HS-27A (cell line): ENCODE measurements at regions not wholly inside any gene's neighbourhood (a gene's known extent, or its start where the extent isn't known, plus 50 kb on each side); places are given as distances from the start of the nearest gene placed in this dataset.
"Not testable (repeated sequence)": the region's sequence is repeated elsewhere in the genome, so short reads cannot be mapped to it uniquely, and the experiment has no call there.

Experiments
- DNase-seq: peaks from one replicate; pipeline ENCODE4 v3.0.0-alpha.2; 2012; ENCODE audit warnings: low read depth, missing footprints

DNA sequence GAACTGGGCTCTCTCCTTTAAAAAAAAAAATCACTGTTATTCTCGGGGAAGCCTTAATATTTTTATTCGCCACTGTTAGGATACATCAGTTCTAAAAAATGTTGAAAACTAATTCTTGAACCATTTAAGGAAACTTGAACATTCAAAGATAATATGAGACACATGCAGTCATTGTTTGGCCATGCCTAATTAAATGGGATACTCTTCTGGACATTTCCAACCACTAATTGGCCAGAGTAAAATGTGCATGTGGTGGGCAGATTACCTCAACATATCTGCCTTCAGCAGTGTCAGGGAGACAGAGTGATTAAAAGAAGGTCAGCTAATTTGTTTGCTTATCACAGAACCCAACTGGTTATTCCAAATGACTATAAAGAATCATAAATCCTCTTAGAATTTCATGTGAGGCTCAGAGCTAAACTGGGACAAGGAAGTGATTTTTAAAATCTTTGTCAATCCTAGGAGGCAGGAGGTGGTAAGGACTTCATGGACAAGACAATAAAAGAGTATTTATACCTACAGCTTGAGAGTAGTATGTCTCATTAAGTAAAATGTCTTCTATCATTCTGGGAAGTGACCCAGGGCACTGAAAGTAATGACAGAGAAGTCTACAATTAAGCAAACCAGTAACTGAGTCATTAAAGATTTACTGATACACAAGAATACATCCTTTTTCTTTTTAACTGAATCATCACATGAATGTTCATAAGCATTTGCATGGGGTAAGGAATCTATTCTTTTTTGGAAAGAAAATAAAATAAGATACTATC is 242.9 kb upstream of the TRPM3 start:
- DNase-seq = no peak

DNA sequence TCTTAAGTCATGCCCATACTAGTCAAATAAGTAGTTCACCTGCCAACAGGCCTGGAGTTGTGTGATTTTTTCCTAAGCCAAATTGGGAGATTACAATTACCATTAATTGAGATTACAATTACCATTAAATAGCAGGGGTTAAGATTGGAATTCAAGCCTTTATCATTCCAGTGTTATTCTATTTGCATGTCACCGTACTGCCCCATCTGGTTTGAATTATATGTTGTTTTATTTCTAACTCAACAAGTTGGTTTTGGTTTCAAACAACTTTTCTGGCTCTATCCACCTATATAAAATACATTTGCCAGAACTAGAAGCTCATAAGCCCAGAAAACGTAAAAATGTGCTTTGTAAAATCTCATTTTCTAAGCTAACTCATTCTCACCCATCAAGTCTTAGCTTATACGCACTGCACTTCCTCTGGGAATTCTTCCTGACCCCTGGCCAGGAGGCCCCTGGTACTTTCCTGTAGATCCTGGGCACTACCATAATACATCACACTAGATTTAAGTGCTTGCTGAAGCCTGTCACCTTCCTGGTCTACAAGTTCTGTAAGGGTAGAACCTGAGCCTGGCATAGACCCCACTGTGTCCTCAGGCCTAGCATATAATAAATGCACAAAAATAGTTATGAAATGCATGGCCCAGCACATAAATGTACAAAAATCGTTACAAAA is 242.0 kb upstream of the TRPM3 start:
- no peak for DNase-seq

DNA sequence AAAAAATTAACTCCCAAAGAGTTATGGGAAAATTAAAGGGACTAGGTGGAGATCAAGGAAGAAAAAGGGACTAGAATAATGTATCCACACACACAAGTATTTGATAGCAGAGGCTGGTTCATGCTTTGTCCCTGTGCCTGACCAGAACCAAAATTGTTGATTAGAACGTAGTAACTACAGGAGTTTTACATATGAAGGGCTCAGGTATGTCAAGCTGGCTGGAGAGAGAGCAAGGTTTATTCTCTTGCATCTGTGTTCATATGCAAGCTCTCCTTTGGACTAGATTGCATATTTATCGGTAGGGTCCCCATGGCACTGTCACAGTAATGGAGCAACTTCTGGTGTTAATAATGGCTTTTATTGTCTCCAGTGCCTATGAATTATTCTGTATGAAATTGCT is 239.9 kb upstream of the TRPM3 start:
- no peak for DNase-seq

DNA sequence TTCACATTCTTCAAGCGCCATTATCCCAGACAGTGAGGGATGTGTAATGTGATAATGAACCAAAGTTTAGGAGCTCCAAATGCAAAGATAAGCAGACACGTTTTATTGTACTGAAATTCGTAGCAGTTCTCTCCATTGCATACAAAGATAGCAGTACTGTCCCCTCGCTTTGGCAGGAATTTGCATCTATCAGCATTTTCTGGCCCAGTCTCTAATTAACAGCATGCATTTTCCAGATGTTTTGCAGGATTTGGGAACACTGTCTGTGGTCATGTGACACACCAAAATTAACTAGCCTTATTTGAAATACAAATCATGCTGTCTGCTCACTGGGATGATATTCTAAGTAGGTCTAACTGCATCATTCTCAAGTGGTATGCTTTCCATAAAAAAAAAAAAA is 235.9 kb upstream of the TRPM3 start:
- no peak for DNase-seq

DNA sequence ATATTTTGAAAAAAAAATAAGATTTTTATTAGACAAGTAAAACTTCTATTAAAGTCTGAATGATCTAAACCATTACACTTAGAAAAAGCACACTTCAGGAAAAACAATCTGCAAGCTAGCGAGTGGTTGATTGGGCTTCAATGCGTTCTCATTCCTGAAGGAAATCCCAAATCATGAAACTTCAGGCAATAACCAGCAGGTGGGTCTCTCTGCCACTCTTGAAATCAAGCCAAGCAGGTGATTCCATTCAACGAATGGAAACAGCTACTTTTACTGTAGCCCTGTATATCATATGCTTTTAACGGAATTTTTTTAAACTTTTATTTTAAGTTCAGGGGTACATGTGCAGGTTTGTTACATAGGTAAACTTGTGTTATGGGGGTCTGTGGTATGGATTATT is 234.5 kb upstream of the TRPM3 start:
- no peak for DNase-seq

DNA sequence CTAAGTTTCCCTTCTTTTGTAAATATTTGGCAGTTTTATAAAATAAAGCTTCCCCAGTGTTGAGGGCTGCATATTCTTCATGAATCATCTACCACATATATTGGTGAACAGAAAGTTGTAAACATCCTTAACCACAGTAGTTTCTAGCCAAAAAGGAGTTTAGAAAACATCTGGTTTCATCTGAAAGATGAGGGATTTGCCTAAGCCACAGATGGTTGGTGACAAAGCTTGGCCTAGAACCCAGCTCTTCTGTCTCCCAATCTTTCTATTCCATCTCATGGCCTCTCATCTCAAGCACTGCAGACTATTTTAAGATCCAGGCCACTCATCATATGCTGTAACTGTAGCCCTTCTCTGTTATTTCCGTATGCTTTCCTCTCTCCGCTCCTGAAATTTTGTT is 232.3 kb upstream of the TRPM3 start:
- no peak for DNase-seq

DNA sequence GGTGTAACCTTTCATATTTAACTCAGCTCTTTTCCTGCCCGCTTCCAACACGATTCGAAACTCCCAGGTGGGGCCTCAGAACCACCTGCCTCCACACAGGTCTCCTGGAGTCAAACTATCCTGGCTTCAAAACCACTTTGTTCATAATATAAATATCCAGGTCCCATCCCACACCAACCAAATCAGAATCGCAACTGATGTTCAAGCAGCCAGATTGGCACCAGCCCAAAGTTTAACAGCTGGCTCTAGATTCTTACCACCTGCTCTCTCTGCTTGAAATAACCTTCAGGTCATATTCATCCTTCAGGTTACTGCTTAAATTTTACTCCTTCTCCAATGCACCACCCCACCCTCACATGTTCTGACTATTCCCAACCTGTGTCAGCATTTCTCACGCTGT is 231.4 kb upstream of the TRPM3 start:
- no peak for DNase-seq

DNA sequence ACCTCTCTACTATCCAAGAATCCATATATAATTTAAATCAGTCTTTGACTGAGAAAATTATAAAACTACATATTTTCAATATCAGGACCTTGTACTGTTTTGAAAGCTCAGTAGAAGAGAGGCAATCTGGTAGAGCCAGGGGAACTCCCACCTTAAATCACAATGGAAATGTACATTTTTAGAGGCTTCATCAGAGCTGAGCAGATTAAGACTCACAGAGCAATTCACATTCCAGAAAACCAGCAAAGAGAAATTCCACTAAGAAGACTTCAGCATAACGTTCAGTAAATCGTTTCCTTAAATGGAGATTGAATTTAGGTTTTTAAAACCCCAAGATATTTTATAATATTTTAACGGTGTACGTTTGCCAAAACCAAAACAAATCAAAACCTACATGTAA is 227.8 kb upstream of the TRPM3 start:
- peak; percentile 15 for DNase-seq

DNA sequence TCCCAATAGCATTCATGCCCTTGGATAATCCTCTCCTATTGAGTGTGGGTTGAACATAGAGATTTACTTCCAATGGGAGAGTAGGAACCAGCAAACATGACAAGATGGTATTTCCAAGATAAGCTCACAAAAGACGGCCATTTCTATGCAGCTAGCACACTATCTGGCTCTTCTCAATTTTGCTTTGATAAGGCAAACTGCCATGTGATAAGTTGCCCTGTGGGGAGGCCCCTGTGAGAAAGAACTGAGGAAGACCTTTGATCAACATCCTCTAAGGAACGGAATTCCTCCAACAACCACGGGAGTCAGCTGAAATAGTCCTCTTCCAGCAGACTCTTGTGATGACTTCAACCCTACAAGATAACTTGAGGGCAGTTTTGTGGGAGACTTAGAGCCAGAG is 211.9 kb upstream of the TRPM3 start:
- DNase-seq = no peak

DNA sequence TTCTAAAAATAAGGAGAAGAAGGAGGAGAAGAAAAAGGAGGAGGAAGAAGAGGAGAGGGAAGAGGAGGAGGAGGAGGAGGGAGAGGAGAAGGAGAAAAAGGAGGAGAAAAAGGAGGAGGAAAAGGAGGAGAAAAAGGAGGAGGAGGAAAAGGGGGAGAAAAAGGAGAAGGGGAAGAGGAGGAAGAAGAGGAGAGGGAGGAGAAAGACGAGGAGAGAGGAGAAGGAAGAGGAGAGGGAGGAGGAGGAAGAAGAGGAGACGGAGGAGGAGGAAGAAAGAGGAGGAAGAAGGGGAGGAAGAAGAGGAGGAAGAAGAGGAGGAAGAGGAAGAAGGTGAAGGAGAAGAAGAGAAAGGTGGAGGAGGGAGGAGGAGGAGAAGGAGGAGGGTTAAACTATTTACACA is 210.2 kb upstream of the TRPM3 start:
- no peak for DNase-seq

DNA sequence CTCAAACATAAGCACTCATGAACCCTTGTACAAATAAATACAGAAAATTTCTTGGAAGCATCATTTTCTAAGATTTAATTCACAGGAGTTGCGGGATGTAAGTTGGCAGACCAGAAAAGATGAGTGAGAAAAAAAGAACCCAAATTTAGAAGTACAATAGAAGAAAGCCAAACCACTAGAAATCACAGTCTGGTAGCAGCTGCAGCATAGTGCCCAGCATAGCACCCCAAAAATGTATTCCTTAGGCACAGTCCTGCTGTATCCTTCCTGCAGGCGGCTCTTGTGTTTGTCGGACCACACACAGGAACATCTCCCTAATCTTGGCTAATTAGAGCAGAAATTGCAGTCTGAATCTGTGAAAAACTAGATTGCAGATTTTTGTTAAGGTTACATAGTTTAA is 208.5 kb upstream of the TRPM3 start:
- DNase-seq = no peak

DNA sequence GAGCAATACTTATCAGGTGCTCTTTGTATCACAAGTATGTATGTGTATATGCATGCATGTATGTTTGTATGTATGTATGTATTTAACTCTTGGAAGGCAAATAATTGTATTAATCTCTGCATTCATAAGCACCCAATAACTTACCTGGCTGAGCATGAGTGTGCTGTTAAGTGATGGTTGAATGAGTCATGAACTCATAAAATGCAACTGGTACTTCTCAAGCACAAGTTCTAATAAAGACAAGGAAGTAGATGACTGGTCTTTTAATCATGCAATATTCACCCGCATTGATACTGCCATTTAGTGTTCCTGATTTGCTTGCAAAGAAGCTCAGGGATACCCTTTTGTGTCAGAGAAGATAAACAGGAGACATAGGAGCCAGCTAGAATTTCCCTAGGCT is 204.9 kb upstream of the TRPM3 start:
- no peak for DNase-seq

DNA sequence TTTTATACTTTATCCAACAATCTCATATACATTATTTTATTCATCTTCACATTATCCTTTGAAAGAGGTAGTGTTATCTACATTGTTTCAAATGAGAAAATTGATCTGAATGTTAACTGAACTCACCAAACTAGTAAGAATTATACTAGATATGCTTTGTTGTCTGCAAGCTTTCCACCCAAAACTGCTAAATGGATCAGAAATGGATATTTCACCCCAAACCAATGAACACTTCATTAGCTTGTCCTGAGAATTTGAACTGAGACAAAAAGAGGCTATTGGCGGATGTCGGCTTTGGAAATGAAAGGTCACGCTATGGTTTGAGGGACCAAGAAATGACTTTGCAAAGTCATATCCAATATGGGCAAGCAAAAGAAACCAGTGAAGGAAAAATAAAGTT is 201.9 kb upstream of the TRPM3 start:
- DNase-seq = no peak

DNA sequence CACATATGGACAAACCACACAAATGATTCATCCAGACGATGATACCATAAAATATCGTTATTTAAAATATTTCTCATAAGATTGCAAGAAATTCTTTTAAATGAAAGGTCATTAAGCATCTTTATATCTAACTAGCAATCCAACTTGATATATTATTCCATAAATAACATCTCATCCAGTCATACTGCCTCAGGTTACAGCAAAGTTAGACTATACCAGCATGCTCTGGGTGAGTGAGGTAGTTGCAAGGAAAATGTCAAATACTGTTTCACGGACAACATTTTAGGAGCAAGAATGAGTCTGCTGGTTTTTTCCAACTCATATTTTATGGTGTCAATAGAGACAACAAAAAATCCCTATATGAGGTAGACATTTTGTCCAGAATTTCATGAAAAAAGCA is 200.9 kb upstream of the TRPM3 start:
- DNase-seq = no peak

DNA sequence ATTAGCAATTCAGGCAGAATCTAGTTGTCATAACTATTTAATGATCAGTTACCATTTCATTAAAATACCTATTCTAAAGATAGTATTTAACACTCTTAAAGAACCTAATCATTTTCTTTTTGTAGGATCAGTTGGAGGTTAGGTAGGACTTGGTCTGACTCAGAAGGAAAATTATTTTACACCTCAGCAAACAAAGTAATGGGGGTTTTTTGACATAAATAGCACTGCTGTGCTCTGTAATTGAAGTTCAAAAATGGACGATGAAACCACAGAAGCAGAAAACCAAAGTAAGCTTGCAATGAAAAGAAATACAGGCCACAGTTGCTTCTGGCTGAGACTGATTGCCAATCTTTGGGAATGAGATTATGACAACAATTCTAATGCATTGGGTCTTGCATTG is 187.0 kb upstream of the TRPM3 start:
- no peak for DNase-seq

DNA sequence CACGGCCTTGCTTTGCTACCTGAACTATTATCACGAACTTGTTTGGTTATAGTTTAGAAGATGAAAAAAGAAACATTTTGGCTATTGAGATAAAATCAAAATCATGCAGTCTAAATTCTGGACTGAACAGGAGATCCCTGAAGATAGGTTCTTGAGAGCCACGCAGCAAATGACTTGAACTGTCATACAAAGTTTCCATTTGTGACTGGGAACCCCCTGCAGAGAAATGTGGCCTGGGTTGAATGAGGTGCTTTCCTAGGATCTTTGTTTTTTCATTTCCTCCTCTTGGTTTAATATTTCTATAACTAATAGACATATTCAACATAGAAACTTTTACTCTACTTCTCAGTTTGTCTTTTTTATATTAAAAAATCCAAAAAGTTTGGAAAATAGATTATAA is 184.7 kb upstream of the TRPM3 start:
- DNase-seq = no peak

DNA sequence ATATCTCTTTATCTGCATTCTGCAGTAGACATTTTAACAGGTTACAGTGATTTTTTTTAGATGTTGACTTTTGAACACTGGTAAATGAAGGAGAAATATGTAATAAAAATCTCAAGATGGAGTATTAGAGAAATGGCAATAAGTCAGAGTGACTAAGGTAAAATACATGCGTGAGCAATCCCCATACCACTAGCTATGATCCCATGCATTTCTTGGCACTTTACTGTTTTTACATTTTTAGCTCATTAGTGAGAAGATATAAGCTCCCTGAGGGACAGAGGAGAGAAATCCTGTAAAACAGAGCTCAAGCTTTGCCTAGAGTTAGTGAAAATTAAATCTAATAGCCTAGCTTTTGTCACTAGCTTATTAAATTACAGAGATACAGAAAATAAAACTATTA is 181.9 kb upstream of the TRPM3 start:
- no peak for DNase-seq

DNA sequence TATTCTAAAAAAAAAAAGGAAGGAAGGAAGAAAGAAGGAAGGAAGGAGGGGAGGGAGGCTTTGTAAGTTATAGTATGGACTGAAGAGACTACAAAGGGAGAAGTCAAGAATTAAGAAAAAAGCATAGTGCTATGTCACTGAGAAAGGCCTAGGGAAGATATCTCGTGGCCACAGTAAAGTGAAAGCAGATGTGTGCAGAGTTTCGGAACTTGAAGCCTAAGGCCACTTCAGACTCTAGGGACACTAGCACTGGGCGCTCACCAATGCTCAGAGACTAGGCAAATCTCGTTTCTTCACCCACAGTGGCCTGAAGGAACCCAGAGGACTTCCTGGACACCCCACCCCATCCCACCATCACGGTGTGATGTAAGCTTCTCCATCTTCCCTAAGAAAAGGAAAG is 181.4 kb upstream of the TRPM3 start:
- DNase-seq = no peak

DNA sequence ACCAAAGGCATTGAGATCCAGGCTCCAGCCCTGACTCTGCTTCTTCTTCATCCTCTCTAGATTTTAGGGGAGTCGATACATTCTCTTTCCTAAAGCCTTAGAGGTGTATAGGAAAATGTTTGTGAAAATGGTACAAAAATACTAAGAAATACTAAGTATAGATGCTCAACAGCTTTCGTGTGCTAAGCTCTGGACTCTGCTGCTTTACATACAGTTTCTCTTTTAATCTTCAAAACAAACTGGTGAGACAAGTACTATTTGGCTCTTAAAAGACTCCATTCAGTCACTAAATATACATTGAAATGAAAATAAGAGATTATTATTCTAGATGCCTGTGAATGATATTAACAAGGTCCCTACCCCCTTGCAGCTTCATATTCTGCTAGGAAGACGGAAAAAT is 174.5 kb upstream of the TRPM3 start:
- no peak for DNase-seq

DNA sequence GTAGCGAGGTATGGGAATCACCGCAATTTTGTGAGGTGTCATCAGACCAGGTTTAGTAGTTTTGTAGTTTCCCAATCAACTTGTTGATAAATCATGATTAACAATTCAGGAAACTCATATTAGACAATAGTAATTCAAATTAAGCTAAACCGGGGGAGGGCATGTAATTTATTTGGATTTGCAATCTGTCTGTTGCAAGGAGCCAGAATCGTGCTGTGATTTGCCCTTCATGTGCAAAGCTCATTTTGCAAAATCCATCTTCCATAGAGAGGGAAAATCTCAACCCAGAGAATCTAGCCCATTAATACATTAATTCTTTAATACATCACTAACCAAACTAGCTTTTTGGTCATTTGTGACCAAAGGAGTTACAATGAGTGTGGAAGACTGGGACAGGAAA is 164.7 kb upstream of the TRPM3 start:
- DNase-seq = no peak

DNA sequence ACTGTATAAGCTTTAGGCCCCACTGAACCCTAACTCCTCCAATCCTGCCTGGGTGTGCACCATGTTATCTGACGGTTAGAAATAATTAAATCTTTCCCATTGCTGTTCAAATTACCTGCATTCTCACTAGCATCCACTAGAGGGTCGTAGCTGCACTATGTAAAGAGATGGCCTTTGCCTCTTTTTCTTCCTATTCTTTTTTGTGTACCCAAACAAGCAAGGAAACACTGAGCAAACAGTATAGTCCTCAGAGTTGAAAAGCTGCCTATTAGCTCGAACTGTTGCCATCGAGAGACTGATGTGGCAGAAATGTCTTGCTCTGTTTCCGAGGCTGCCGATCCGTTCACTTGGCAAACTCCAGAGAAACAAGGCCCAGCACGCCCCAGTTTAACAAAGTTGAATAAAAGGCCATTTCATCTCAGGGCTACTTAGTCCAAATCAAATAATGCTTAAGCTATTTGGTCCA is 163.8 kb upstream of the TRPM3 start:
- no peak for DNase-seq

DNA sequence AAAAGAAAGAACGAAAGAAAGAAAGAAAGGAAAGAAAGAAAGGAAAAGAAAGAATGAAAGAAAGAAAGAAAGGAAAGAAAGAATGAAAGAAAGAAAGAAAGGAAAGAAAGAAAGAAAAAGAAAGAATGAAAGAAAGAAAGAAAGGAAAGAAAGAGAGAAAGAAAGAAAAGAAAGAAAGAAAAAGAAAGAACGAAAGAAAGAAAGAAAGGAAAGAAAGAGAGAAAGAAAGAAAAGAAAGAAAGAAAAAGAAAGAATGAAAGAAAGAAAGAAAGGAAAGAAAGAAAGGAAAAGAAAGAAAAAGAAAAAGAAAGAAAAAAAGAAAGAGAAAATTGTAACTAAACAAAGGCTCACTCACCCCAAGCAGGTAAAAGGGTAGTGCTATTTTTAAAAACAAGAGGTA is 160.7 kb upstream of the TRPM3 start:
- DNase-seq = not testable (repeated sequence)

DNA sequence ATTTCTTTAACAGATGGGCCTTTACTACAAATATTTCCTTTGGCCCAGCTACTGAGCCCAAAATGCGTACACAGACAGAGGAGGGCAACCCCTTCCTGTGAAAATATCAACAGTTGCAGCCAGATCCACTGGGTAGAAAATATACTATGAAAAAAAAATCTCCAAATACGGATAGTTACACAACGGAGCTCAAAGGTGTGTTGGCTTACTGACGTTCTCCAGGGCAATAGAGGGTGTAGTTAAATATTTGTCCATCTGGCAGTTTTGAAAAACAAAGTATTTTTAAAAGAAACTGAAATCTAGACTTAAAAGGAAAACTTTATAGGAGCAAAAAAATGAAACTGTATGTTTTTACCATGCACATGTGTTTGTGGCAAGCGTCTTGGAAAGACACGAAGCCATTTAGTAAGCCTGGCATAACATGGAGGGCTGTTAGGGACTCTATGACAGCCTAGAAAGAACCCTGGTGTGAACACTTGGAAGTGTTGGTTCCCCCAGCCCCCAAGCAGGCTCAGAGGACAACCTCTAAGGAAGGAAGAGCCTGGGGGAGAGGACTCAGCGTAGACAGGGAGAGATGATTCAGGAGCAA is 157.8 kb upstream of the TRPM3 start:
- no peak for DNase-seq

DNA sequence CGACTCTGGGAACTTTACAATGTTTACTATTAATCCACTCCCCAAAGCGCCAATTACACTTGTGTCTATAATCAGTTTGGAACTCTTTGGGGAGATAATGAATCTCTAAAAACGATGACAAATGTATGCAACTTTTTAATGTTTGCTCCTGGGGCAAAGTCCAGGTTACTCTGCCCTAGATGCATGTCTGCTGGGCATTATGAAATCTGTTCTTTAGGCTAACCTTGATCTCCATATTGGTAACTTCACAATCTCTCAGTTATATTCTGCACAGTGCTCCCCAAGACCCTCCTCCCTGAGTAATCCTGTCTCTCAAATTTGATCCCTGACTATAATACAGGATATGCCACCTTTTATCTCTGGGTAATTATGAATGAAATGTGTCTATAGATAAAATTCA is 152.2 kb upstream of the TRPM3 start:
- no peak for DNase-seq
